Common myeloid progenitor, CD34-positive (primary cell): ENCODE measurements at regions not wholly inside any gene's neighbourhood (a gene's known extent, or its start where the extent isn't known, plus 50 kb on each side); places are given as distances from the start of the nearest gene placed in this dataset.

Experiments
- CTCF ChIA-PET: fragments of 350-600 bp; sonication (Branson Sonifier 250); formaldehyde crosslinking; loops from one replicate; lab custom pipeline; 2021; ENCODE audit warnings: antibody characterized with exemption; lab: Charles Lee
- POLR2A ChIA-PET: fragments of 350-600 bp; sonication (Branson Sonifier 250); formaldehyde crosslinking; loops from one replicate; lab custom pipeline; 2021; ENCODE audit warnings: antibody characterized with exemption; lab: Charles Lee
- DNase-seq, 3 donors: peaks; one replicate each; pipeline versions ENCODE4 v3.0.0 to v3.0.0-alpha.2; 2013
- H3K27ac ChIP-seq, 2 experiments: 1 replicate in 1 of 2; 2 replicates in 1 of 2; pipeline ENCODE4 v1.7.0; 2013; ENCODE audit warnings: inconsistent platforms in 2 of 2, low read length in 2 of 2, mild to moderate bottlenecking in 2 of 2, low read depth in 1 of 2, moderate library complexity in 1 of 2; ENCODE audit not compliant: severe bottlenecking in 2 of 2, insufficient read depth in 1 of 2, poor library complexity in 1 of 2
- H3K27me3 ChIP-seq, 5 experiments: replicated peaks in 2 of 5; 1 replicate in 3 of 5; 2 replicates in 2 of 5; pipeline versions ENCODE4 v1.6.1 to v1.7.0; 2013; ENCODE audit warnings: low read length in 4 of 5, mild to moderate bottlenecking in 2 of 5, moderate library complexity in 2 of 5, inconsistent platforms in 1 of 5; ENCODE audit not compliant: insufficient read depth in 5 of 5, control insufficient read depth in 4 of 5
- H3K36me3 ChIP-seq, 4 experiments: 1 replicate in 2 of 4; 2 replicates in 2 of 4; pipeline versions ENCODE4 v1.6.1 to v1.7.0; 2013; ENCODE audit warnings: low read length in 3 of 4, control low read depth in 1 of 4, mild to moderate bottlenecking in 1 of 4; ENCODE audit not compliant: control insufficient read depth in 4 of 4, insufficient read depth in 4 of 4
- H3K4me1 ChIP-seq, 4 experiments: 1 replicate in 3 of 4; 2 replicates in 1 of 4; pipeline versions ENCODE4 v1.6.1 to v1.7.1; 2013; ENCODE audit warnings: low read length in 3 of 4, mild to moderate bottlenecking in 3 of 4, control low read depth in 1 of 4, inconsistent platforms in 1 of 4, moderate library complexity in 1 of 4; ENCODE audit not compliant: control insufficient read depth in 4 of 4, insufficient read depth in 4 of 4; ENCODE audit errors: control extremely low read depth in 1 of 4
- H3K4me3 ChIP-seq, 7 experiments: 1 replicate in 4 of 7; 2 replicates in 3 of 7; pipeline versions ENCODE4 v1.5.1 to v1.7.0; 2013; ENCODE audit warnings: mild to moderate bottlenecking in 7 of 7, low read length in 6 of 7, moderate library complexity in 6 of 7, inconsistent platforms in 2 of 7, low read depth in 2 of 7, control low read depth in 1 of 7; ENCODE audit not compliant: insufficient read depth in 4 of 7, control insufficient read depth in 1 of 7; ENCODE audit errors: extremely low read depth in 1 of 7
- H3K9me3 ChIP-seq, 5 experiments: 1 replicate in 4 of 5; 2 replicates in 1 of 5; pipeline versions ENCODE4 v1.6.1 to v1.7.1; 2013; ENCODE audit warnings: low read length in 4 of 5, mild to moderate bottlenecking in 2 of 5, inconsistent platforms in 1 of 5, low read depth in 1 of 5, moderate library complexity in 1 of 5; ENCODE audit not compliant: control insufficient read depth in 4 of 5, insufficient read depth in 2 of 5; ENCODE audit errors: control extremely low read depth in 1 of 5
- WGBS: methylation state at CpG from one replicate; pipeline ENCODE4 v1.1.5; 2013; ENCODE audit not compliant: insufficient coverage; 5-methylcytosine and 5-hydroxymethylcytosine counted together

DNA sequence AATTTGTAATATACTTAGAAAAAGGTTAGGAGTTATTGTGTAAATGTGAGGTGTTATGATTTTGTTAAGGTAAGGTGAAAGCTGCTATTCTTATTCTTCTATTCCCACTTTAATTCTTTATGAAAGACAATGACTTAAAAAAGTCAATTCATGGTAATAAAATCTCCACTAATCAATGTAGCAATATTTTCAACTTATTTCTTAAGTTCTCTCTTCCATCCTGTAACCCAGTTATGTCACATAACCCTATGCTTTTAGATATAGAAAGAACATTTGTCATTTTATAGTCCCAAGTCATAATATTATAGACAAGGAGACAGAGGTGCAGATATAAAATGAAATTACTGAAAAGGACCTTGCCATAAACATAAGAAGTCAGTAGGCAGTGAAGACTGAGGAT lies 157.9 kb upstream of the SLC7A11 start:
- no peaks in the 10 kb centered on the region for H3K36me3 ChIP-seq
- H3K27ac ChIP-seq: no peak overlapping the region
- peaks cover 0 to 6% (median under 1%) of the 10 kb centered on the region in 4 experiments for H3K4me1 ChIP-seq
- ChIA-PET CTCF (no interaction called here), POLR2A (no interaction called here)
- no peaks in the 10 kb centered on the region for H3K27me3 ChIP-seq
- no peak for DNase-seq
- no peaks in the 10 kb centered on the region for H3K9me3 ChIP-seq
- H3K4me3 ChIP-seq: no peak overlapping the region

DNA sequence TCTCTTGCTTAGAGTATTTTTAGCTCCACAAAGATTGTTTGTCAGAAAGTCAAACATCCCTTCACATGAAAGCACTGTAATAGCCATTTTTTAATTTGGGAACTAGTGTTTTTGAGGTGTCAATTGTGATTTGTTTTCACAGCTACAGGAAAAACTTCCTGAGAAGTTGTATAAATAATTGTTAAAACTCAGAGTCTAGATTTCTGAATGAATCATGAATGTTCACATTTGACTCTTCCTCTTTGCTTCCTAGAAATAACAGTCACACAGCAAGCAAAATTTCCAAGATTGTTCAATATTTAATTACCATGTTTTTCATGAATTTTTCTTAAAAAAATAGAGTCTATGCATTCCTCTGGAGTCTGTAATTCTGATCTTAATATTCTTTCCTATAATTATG lies 156.9 kb upstream of the SLC7A11 start:
- no peak for DNase-seq
- Histone ChIP-seq H3K4me3 (no peak overlapping the region), H3K27ac (no peak overlapping the region), H3K4me1 (peaks cover 0 to 3% (median 0%) of the 10 kb centered on the region in 4 experiments), H3K27me3 (no peaks in the 10 kb centered on the region), H3K9me3 (no peaks in the 10 kb centered on the region), H3K36me3 (no peaks in the 10 kb centered on the region)
- POLR2A ChIA-PET: no interaction called here
- CTCF ChIA-PET: no interaction called here

DNA sequence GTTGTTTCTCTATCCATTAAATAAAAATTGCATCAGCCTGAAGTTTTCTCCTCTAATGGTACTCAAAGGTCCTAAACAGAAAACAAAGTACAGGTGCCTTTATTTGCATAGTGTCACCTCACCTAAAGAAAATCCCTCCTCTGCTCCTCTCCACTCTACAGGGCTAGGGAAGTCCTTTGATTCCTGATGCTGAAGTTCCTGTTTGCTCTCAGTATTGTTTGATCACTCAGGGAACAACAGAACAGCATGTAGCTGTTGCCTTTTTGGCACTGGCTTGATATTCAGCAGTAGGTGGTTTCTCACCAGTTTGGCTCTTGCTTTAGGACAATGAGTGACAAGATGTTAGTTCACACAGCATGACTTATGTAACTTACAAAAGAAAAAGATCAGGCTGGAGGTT lies 156.2 kb upstream of the SLC7A11 start:
- no peak for DNase-seq
- Histone ChIP-seq H3K36me3 (no peaks in the 10 kb centered on the region), H3K4me1 (peaks cover 0 to 3% (median 0%) of the 10 kb centered on the region in 4 experiments), H3K4me3 (no peak overlapping the region), H3K27ac (no peak overlapping the region), H3K27me3 (no peaks in the 10 kb centered on the region), H3K9me3 (no peaks in the 10 kb centered on the region)
- ChIA-PET POLR2A (no interaction called here), CTCF (no interaction called here)

DNA sequence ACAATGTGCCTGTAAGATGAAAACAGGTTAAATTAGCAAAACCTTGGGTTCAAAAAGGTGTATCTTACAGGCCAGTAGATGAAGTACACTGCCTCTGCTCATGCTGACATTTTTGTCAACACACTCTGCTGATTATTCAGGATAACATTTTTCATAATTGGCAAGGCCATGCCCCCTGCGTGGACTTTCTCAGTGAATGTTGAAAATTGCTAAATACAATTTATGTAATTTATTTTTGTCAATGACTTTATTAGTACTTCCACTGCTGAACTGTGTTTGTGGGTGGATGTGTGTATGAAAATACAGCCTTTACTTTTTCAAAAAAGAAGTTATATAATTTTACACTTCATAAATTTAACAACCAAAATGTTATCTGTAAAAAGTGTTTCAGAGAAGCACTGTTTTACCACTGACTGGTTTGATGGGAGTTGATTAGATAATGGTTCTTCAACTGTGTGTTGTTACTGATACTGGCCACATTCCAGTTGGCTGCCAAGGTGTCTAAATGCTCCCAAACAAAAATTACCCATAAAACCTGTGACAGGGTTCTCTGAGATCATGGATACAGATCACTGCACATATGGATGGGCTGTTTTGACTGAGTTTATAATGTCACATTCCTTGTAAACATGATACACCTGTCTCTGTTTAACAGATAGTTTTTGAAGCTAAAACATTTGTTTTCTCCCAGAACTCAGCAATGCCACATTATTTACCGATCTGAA lies 151.9 kb upstream of the SLC7A11 start:
- WGBS: 100% methylated on average over 1 of the region's 2 CpGs
- POLR2A ChIA-PET: no interaction called here
- DNase-seq: no peak
- Histone ChIP-seq H3K4me3 (no peak overlapping the region), H3K27ac (no peak overlapping the region), H3K36me3 (no peaks in the 10 kb centered on the region), H3K9me3 (no peaks in the 10 kb centered on the region), H3K27me3 (no peaks in the 10 kb centered on the region), H3K4me1 (peaks cover 0 to 3% (median 0%) of the 10 kb centered on the region in 4 experiments)
- CTCF ChIA-PET: no interaction called here

DNA sequence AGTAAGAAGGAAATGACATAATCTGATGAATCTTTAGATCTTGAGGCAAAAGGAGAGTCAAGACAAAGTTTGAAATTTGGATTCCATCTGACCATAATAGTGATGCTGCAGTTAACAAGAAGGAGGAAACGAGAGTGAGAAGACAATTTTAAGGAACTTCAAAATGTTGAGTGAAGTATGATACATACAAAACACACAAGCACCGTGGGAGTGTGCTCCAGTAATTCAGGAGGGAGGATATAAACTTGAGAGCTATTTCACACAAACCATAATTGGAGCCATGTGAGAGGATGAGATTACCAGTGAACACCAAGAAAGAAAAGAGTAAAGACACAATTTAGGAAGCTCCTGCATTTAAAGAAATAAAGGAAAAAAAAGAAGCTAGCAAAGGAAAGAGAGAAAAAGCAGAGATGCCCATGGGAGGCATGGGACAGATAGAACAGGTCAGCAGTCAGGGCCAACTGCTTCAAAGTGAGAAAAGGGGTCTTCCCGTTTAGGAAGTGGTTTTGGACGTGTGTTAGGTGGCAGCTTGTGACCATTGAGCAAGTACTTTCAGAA lies 150.7 kb upstream of the SLC7A11 start:
- H3K27me3 ChIP-seq: no peaks in the 10 kb centered on the region
- ChIA-PET POLR2A (no interaction called here), CTCF (no interaction called here)
- H3K27ac ChIP-seq: no peak overlapping the region
- H3K36me3 ChIP-seq: no peaks in the 10 kb centered on the region
- H3K4me1 ChIP-seq: no peaks in the 10 kb centered on the region
- no peaks in the 10 kb centered on the region for H3K9me3 ChIP-seq
- peak in 1 of 3 donors; percentile 2 for DNase-seq
- H3K4me3 ChIP-seq: no peak overlapping the region
- 100% methylated on average over 1 of the region's 4 CpGs for WGBS

DNA sequence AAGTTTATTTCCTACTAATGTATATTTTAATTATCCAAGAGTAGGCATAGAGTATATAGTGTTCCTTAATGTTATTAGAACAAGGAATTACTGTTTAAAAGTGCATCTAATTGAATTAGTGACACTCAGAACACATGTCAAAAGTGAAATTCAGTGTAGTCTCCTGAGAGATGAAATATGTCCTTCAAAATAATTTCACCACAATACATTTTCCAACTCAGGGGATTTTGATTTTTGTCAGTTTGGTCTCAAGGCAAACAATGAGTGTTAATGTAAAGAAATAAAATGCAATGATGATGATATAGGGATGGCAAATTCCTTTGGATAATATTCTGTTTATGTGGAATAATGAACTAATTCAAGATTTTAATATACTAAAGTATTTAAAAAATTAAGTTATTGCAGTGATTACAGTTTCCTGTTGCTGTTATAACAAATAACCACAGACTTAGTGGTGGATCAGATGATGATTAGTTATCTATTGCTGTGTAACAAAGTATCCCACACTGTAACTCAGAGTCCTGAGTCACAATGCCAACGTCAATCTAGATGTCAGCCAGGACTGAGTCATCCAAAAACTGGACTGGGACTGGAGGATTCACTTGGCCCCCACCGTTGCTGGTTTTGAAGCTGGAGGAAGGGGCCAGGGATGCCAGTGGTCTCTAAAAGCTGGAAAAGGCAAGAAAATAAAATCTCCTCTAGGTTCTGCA lies 148.0 kb upstream of the SLC7A11 start:
- no peaks in the 10 kb centered on the region for H3K36me3 ChIP-seq
- H3K4me1 ChIP-seq: no peaks in the 10 kb centered on the region
- CTCF ChIA-PET: no interaction called here
- no peak overlapping the region for H3K4me3 ChIP-seq
- H3K27ac ChIP-seq: no peak overlapping the region
- no peaks in the 10 kb centered on the region for H3K9me3 ChIP-seq
- POLR2A ChIA-PET: no interaction called here
- WGBS: 69% methylated on average over 2 of the region's 2 CpGs
- no peaks in the 10 kb centered on the region for H3K27me3 ChIP-seq
- no peak for DNase-seq

DNA sequence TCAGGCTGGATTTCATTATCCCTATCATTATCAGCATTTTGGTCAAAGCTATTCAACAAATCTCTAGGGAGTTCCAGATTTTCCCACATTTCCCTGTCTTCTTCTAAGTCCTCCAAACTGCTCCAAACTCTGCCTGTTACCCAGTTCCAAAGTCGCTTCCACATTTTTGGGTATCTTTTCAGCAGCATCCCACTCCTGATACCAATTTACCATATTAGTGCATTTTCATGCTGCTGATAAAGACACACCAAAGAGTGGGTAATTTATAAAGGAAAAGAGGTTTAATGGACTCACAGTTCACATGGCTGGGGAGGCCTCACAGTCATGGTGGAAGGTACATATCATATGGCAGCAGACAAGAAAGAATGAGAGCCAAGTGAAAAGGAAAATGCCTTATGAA lies 132.8 kb upstream of the SLC7A11 start:
- Histone ChIP-seq H3K27ac (no peak overlapping the region), H3K27me3 (no peaks in the 10 kb centered on the region), H3K4me3 (no peak overlapping the region), H3K9me3 (peaks cover 0 to 10% (median 2%) of the 10 kb centered on the region in 5 experiments), H3K4me1 (no peaks in the 10 kb centered on the region), H3K36me3 (no peaks in the 10 kb centered on the region)
- WGBS: 100% methylated on average over 1 of the region's 1 CpG
- ChIA-PET CTCF (no interaction called here), POLR2A (no interaction called here)
- no peak for DNase-seq
